PFSK-1 (cell line): ENCODE measurements at regions not wholly inside any gene's neighbourhood (a gene's known extent, or its start where the extent isn't known, plus 50 kb on each side); places are given as distances from the start of the nearest gene placed in this dataset.

Experiments
- FOXP2 ChIP-seq: optimal IDR thresholded peaks from 2 replicates; pipeline ENCODE3; 2011; ENCODE audit warnings: borderline replicate concordance, control low read depth, inconsistent platforms; ENCODE audit not compliant: insufficient read depth; ENCODE audit errors: extremely low read length, extremely low read depth
- POLR2AphosphoS5 ChIP-seq: IDR thresholded peaks from 2 replicates; pipeline ENCODE4 v1.6.1; 2012; ENCODE audit warnings: low read depth, mild to moderate bottlenecking, control low read depth, low read length, moderate library complexity
- SIN3A ChIP-seq: IDR thresholded peaks from 2 replicates; pipeline ENCODE4 v1.6.1; 2012; ENCODE audit warnings: mild to moderate bottlenecking, low read length, moderate library complexity, borderline replicate concordance; ENCODE audit not compliant: insufficient read depth
- TAF1 ChIP-seq: IDR thresholded peaks from 2 replicates; pipeline ENCODE4 v1.6.1; 2012; ENCODE audit warnings: low read length, control low read depth, borderline replicate concordance; ENCODE audit not compliant: insufficient read depth
- TF ChIP-seq, protein P1 (sequence below), 2 experiments: IDR thresholded peaks; 2 replicates each; pipeline versions ENCODE4 v1.6.1 to v1.8.0; 2011 to 2012; ENCODE audit warnings: low read depth in 2 of 2, low read length in 2 of 2, control low read depth in 1 of 2, inconsistent platforms in 1 of 2, mild to moderate bottlenecking in 1 of 2, moderate library complexity in 1 of 2; ENCODE audit not compliant: insufficient read depth in 1 of 2

DNA sequence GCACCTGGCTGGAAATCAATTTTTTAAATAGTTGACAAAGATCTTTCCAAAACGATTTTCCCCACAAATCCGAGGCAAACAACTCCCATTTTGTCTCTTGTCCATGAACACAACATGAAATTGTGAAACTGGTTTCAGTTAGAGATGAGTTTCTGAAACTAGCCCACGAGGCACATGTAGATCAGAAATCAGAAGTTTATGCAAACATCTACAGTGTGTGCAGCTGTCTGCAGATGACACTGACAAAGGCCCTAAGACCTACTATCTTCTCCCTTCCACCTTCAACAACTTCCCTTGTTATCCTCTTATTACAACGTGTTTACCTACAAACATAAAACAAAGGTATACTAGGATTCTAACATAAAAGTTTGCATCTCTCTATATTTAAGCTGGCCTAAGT, 183.3 kb downstream of the DIRAS2 start:
- TF ChIP-seq POLR2AphosphoS5 = no peak
- no peak for TF ChIP-seq SIN3A
- TF ChIP-seq, protein P1, sequence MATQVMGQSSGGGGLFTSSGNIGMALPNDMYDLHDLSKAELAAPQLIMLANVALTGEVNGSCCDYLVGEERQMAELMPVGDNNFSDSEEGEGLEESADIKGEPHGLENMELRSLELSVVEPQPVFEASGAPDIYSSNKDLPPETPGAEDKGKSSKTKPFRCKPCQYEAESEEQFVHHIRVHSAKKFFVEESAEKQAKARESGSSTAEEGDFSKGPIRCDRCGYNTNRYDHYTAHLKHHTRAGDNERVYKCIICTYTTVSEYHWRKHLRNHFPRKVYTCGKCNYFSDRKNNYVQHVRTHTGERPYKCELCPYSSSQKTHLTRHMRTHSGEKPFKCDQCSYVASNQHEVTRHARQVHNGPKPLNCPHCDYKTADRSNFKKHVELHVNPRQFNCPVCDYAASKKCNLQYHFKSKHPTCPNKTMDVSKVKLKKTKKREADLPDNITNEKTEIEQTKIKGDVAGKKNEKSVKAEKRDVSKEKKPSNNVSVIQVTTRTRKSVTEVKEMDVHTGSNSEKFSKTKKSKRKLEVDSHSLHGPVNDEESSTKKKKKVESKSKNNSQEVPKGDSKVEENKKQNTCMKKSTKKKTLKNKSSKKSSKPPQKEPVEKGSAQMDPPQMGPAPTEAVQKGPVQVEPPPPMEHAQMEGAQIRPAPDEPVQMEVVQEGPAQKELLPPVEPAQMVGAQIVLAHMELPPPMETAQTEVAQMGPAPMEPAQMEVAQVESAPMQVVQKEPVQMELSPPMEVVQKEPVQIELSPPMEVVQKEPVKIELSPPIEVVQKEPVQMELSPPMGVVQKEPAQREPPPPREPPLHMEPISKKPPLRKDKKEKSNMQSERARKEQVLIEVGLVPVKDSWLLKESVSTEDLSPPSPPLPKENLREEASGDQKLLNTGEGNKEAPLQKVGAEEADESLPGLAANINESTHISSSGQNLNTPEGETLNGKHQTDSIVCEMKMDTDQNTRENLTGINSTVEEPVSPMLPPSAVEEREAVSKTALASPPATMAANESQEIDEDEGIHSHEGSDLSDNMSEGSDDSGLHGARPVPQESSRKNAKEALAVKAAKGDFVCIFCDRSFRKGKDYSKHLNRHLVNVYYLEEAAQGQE (IDR thresholded peaks at IDR 0.05; ENCODE audit: insufficient read depth in 1 of 2, low read depth in 2 of 2, low read length in 2 of 2) = no peak
- no peak for TF ChIP-seq TAF1
- TF ChIP-seq FOXP2 = no peak
